ENCODE measurements at regions not wholly inside any gene's neighbourhood (a gene's known extent, or its start where the extent isn't known, plus 50 kb on each side); places are given as distances from the start of the nearest gene placed in this dataset.

- peaks cover 4% of the 10 kb centered on the region for H3K9me3 Mint-ChIP-seq
- POLR2A ChIA-PET, result no interaction called here
- H3K27me3 Mint-ChIP-seq, result no peaks in the 10 kb centered on the region
- TF ChIP-seq CTCF (IDR thresholded peaks at IDR 0.05), result no peak
- ATAC-seq (ENCODE audit: low read depth), result no peak
- no peaks in the 10 kb centered on the region for H3K4me1 Mint-ChIP-seq
- no peak overlapping the region for H3K4me3 Mint-ChIP-seq
- H3K27ac Mint-ChIP-seq, result no peak overlapping the region
- CTCF ChIA-PET, result no interaction called here
- no peak for DNase-seq
- no peaks in the 10 kb centered on the region for H3K36me3 Mint-ChIP-seq (ENCODE audit: low read depth)
- intact Hi-C loops (cut with micrococcal nuclease), result no loop called here
These were observed 396.1 kb downstream of the PAX1 start for GRCh38 chr20:22101606-22102005.

- H3K9me3 Mint-ChIP-seq, result peaks cover 4% of the 10 kb centered on the region
- intact Hi-C loops (cut with micrococcal nuclease), result no loop called here
- CTCF ChIA-PET, result no interaction called here
These were observed 395.2 kb downstream of the PAX1 start for GRCh38 chr20:22100686-22101085.

GRCh38 chr20:22099348-22099747, 393.9 kb downstream of the PAX1 start:
- Mint-ChIP-seq H3K4me1 (no peaks in the 10 kb centered on the region), H3K4me3 (no peak overlapping the region), H3K36me3 (ENCODE audit: low read depth) (no peaks in the 10 kb centered on the region), H3K27me3 (no peaks in the 10 kb centered on the region), H3K9me3 (peaks cover 6% of the 10 kb centered on the region), H3K27ac (no peak overlapping the region)
- no peak for TF ChIP-seq CTCF (IDR thresholded peaks at IDR 0.05)
- ATAC-seq (ENCODE audit: low read depth) (no peak), DNase-seq (no peak)
- intact Hi-C loops (cut with micrococcal nuclease), result no loop called here
- POLR2A ChIA-PET, result no interaction called here
- CTCF ChIA-PET, result no interaction called here

More at GRCh38 chr20:22100686-22101085, 395.2 kb downstream of the PAX1 start:
- DNase-seq (no peak), ATAC-seq (ENCODE audit: low read depth) (no peak)
- POLR2A ChIA-PET, result no interaction called here
- no peak for TF ChIP-seq CTCF (IDR thresholded peaks at IDR 0.05)
- H3K36me3 Mint-ChIP-seq (ENCODE audit: low read depth), result no peaks in the 10 kb centered on the region
- no peaks in the 10 kb centered on the region for H3K27me3 Mint-ChIP-seq
- no peak overlapping the region for H3K4me3 Mint-ChIP-seq
- no peaks in the 10 kb centered on the region for H3K4me1 Mint-ChIP-seq
- no peak overlapping the region for H3K27ac Mint-ChIP-seq

GRCh38 chr20:22098511-22098910, 393.0 kb downstream of the PAX1 start:
- Mint-ChIP-seq H3K4me3 (no peak overlapping the region), H3K27ac (no peak overlapping the region), H3K4me1 (no peaks in the 10 kb centered on the region), H3K27me3 (no peaks in the 10 kb centered on the region), H3K36me3 (ENCODE audit: low read depth) (no peaks in the 10 kb centered on the region), H3K9me3 (peaks cover 11% of the 10 kb centered on the region)
- ATAC-seq (ENCODE audit: low read depth) (no peak), DNase-seq (no peak)
- intact Hi-C loops (cut with micrococcal nuclease), result no loop called here
- ChIA-PET CTCF (no interaction called here), POLR2A (no interaction called here)
- no peak for TF ChIP-seq CTCF (IDR thresholded peaks at IDR 0.05)

- DNase-seq (no peak), ATAC-seq (ENCODE audit: low read depth) (no peak)
- ChIA-PET CTCF (no interaction called here), POLR2A (no interaction called here)
- no peaks in the 10 kb centered on the region for H3K36me3 Mint-ChIP-seq (ENCODE audit: low read depth)
- H3K9me3 Mint-ChIP-seq, result peaks cover 29% of the 10 kb centered on the region
- H3K4me1 Mint-ChIP-seq, result no peaks in the 10 kb centered on the region
- intact Hi-C loops (cut with micrococcal nuclease), result no loop called here
- H3K27ac Mint-ChIP-seq, result no peak overlapping the region
- H3K27me3 Mint-ChIP-seq, result no peaks in the 10 kb centered on the region
- no peak overlapping the region for H3K4me3 Mint-ChIP-seq
- TF ChIP-seq CTCF (IDR thresholded peaks at IDR 0.05), result no peak
These were observed 387.7 kb downstream of the PAX1 start for GRCh38 chr20:22093122-22093521.
